ENCODE measurements at regions not wholly inside any gene's neighbourhood (a gene's known extent, or its start where the extent isn't known, plus 50 kb on each side); places are given as distances from the start of the nearest gene placed in this dataset.

- TF ChIP-seq CTCF (conservative IDR thresholded peaks at IDR 0.05; ENCODE audit: low read length) (no peak), EZH2phosphoT487 (IDR thresholded peaks at IDR 0.05; ENCODE audit: borderline replicate concordance) (no peak)
These were observed 520.2 kb upstream of the GRM3 start for GRCh38 chr7:86123476-86123875.

Measured in Loucy (cell line).